ENCODE measurements at regions not wholly inside any gene's neighbourhood (a gene's known extent, or its start where the extent isn't known, plus 50 kb on each side); places are given as distances from the start of the nearest gene placed in this dataset.

GRCh38 chr3:87437765-87438164 is 161.4 kb upstream of the POU1F1 start:
- Histone ChIP-seq H2AFZ (ENCODE audit: low read depth, low read length) (no peak overlapping the region), H4K20me1 (replicated peaks; ENCODE audit: control insufficient read depth, insufficient read depth, low read length) (no peaks in the 10 kb centered on the region), H3K79me2 (ENCODE audit: control insufficient read depth, insufficient read depth, low read length) (no peaks in the 10 kb centered on the region), H3K9me1 (ENCODE audit: control insufficient read depth, insufficient read depth, low read length) (no peaks in the 10 kb centered on the region), H3K4me2 (ENCODE audit: insufficient read depth, low read length) (no peak overlapping the region), H3K4me3 (no peak overlapping the region), H3K36me3 (ENCODE audit: control insufficient read depth, insufficient read depth, low read length) (no peaks in the 10 kb centered on the region), H3K27me3 (ENCODE audit: control insufficient read depth in 2 of 2, insufficient read depth in 2 of 2, low read length in 2 of 2) (no peaks in the 10 kb centered on the region), H3K9ac (ENCODE audit: insufficient read depth in 1 of 2, low read depth in 2 of 2, low read length in 2 of 2) (no peak overlapping the region), H3K4me1 (replicated peaks in 1 of 2; ENCODE audit: control insufficient read depth in 2 of 2, insufficient read depth in 2 of 2, low read length in 2 of 2) (no peaks in the 10 kb centered on the region), H3K27ac (ENCODE audit: extremely low read depth, low read depth, low read length) (no peak overlapping the region), H3K9me3 (replicated peaks; ENCODE audit: control insufficient read depth, insufficient read depth, low read depth, low read length) (no peaks in the 10 kb centered on the region)
- intact Hi-C loops (cut with micrococcal nuclease): no loop called here
- TF ChIP-seq MYC (IDR thresholded peaks at IDR 0.05; ENCODE audit: low read depth, low read length) (no peak), MYC (CRISPR knock-in tag; IDR thresholded peaks at IDR 0.05; ENCODE audit: borderline replicate concordance, low read depth) (no peak), FOSL1 (tag; conservative IDR thresholded peaks at IDR 0.05) (no peak), GATA2 (CRISPR knock-in tag; IDR thresholded peaks at IDR 0.05) (no peak), ZNF316 (IDR thresholded peaks at IDR 0.05) (no peak)
- FAIRE-seq: no peak
- 0% methylated on average over 1 of the region's 1 CpG for WGBS (ENCODE audit: insufficient coverage, low coverage, missing lambda C conversion rate)
- CTCF ChIA-PET (ENCODE audit: low intra/inter-chr PET ratio): no interaction called here
- no TSS peak for BruUV-seq (replicated peaks)
- DNase-seq (ENCODE audit: extremely low read depth in 1 of 4, low spot score in 3 of 4): no peak
- in situ Hi-C loops (cut with MboI): no loop called here
- POLR2A ChIA-PET: no interaction called here
- no peak for ATAC-seq

GRCh38 chr3:87436781-87437543 is 160.6 kb upstream of the POU1F1 start:
- H3K4me2 ChIP-seq (ENCODE audit: insufficient read depth, low read length): no peak overlapping the region
- in situ Hi-C loops (cut with MboI): no loop called here
- ATAC-seq (no peak), FAIRE-seq (no peak), DNase-seq (ENCODE audit: extremely low read depth in 1 of 4, low spot score in 3 of 4) (no peak)
- no peak overlapping the region for H3K9ac ChIP-seq (ENCODE audit: insufficient read depth in 1 of 2, low read depth in 2 of 2, low read length in 2 of 2)
- POLR2A ChIA-PET: no interaction called here
- no peaks in the 10 kb centered on the region for H3K36me3 ChIP-seq (ENCODE audit: control insufficient read depth, insufficient read depth, low read length)
- no peaks in the 10 kb centered on the region for H3K9me1 ChIP-seq (ENCODE audit: control insufficient read depth, insufficient read depth, low read length)
- no peaks in the 10 kb centered on the region for H3K27me3 ChIP-seq (ENCODE audit: control insufficient read depth in 2 of 2, insufficient read depth in 2 of 2, low read length in 2 of 2)
- no peak overlapping the region for H3K4me3 ChIP-seq
- 0% methylated on average over 6 of the region's 7 CpGs for WGBS (ENCODE audit: insufficient coverage, low coverage, missing lambda C conversion rate)
- H4K20me1 ChIP-seq (replicated peaks; ENCODE audit: control insufficient read depth, insufficient read depth, low read length): no peaks in the 10 kb centered on the region
- intact Hi-C loops (cut with micrococcal nuclease): no loop called here
- no peak for TF ChIP-seq ZNF3 (CRISPR knock-in tag; IDR thresholded peaks at IDR 0.05)
- peak; percentile 43 to 58; a peak in 3 of 4 replicates for TF ChIP-seq KDM1A (IDR thresholded peaks at IDR 0.05)
- no peaks in the 10 kb centered on the region for H3K79me2 ChIP-seq (ENCODE audit: control insufficient read depth, insufficient read depth, low read length)
- H3K27ac ChIP-seq (ENCODE audit: extremely low read depth, low read depth, low read length): no peak overlapping the region
- H3K9me3 ChIP-seq (replicated peaks; ENCODE audit: control insufficient read depth, insufficient read depth, low read depth, low read length): no peaks in the 10 kb centered on the region
- no TSS peak for BruUV-seq (replicated peaks)
- H3K4me1 ChIP-seq (replicated peaks in 1 of 2; ENCODE audit: control insufficient read depth in 2 of 2, insufficient read depth in 2 of 2, low read length in 2 of 2): no peaks in the 10 kb centered on the region
- CTCF ChIA-PET (ENCODE audit: low intra/inter-chr PET ratio): no interaction called here
- no peak overlapping the region for H2AFZ ChIP-seq (ENCODE audit: low read depth, low read length)
